ENCODE measurements at regions not wholly inside any gene's neighbourhood (a gene's known extent, or its start where the extent isn't known, plus 50 kb on each side); places are given as distances from the start of the nearest gene placed in this dataset.

DNA sequence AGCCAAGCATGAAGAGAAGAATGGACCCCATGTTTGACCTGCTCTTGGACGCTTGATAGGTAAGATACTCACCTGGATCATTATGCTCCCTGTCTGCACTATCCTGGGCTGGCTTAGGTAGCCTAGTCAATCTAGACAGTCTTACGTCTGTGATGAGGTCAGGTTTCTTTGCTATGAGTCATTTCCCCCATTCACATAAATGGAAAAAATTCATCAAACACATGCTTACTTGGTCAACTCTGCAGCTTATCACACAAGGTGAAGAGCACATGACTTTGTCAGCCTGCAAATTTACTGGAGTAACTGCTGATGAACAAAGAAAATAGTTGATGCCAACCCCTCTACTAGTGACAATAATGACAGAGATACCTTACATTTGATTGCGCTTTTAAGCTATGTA is 170.0 kb downstream of the NUFIP1 start (continued):
- TF ChIP-seq, protein P1, sequence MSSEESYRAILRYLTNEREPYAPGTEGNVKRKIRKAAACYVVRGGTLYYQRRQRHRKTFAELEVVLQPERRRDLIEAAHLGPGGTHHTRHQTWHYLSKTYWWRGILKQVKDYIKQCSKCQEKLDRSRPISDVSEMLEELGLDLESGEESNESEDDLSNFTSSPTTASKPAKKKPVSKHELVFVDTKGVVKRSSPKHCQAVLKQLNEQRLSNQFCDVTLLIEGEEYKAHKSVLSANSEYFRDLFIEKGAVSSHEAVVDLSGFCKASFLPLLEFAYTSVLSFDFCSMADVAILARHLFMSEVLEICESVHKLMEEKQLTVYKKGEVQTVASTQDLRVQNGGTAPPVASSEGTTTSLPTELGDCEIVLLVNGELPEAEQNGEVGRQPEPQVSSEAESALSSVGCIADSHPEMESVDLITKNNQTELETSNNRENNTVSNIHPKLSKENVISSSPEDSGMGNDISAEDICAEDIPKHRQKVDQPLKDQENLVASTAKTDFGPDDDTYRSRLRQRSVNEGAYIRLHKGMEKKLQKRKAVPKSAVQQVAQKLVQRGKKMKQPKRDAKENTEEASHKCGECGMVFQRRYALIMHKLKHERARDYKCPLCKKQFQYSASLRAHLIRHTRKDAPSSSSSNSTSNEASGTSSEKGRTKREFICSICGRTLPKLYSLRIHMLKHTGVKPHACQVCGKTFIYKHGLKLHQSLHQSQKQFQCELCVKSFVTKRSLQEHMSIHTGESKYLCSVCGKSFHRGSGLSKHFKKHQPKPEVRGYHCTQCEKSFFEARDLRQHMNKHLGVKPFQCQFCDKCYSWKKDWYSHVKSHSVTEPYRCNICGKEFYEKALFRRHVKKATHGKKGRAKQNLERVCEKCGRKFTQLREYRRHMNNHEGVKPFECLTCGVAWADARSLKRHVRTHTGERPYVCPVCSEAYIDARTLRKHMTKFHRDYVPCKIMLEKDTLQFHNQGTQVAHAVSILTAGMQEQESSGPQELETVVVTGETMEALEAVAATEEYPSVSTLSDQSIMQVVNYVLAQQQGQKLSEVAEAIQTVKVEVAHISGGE (tag by site-specific recombination; conservative IDR thresholded peaks at IDR 0.05; ENCODE audit: low read depth), result no peak
- TF ChIP-seq ZNF10 (tag by site-specific recombination; IDR thresholded peaks at IDR 0.05) (0 out of 2 replicates have a peak, but pooled peaks have one; percentile 16), ZNF391 (tag by site-specific recombination; IDR thresholded peaks at IDR 0.05; ENCODE audit: borderline replicate concordance, low read depth) (0 out of 2 replicates have a peak, but pooled peaks have one; percentile 26), ZFP41 (tag by site-specific recombination; IDR thresholded peaks at IDR 0.05; ENCODE audit: borderline replicate concordance) (no peak), ZNF292 (tag by site-specific recombination; IDR thresholded peaks at IDR 0.05; ENCODE audit: borderline replicate concordance, low read depth) (no peak), GLIS1 (tag by site-specific recombination; IDR thresholded peaks at IDR 0.05) (no peak), ZNF146 (tag by site-specific recombination; IDR thresholded peaks at IDR 0.05) (no peak), ZBTB21 (tag by site-specific recombination; IDR thresholded peaks at IDR 0.05) (peak; percentile 54; the same call in 1 of the 2 replicates), ZNF677 (tag by site-specific recombination; IDR thresholded peaks at IDR 0.05) (no peak), MZF1 (tag by site-specific recombination; IDR thresholded peaks at IDR 0.05; ENCODE audit: borderline replicate concordance) (no peak), ZNF184 (tag by site-specific recombination; IDR thresholded peaks at IDR 0.05) (0 out of 2 replicates have a peak, but pooled peaks have one; percentile 41), ZNF600 (tag by site-specific recombination; IDR thresholded peaks at IDR 0.05) (peak; percentile 29; the same call in 1 of the 2 replicates), ZNF174 (tag by site-specific recombination; IDR thresholded peaks at IDR 0.05) (no peak)
- TF ChIP-seq, protein P2, sequence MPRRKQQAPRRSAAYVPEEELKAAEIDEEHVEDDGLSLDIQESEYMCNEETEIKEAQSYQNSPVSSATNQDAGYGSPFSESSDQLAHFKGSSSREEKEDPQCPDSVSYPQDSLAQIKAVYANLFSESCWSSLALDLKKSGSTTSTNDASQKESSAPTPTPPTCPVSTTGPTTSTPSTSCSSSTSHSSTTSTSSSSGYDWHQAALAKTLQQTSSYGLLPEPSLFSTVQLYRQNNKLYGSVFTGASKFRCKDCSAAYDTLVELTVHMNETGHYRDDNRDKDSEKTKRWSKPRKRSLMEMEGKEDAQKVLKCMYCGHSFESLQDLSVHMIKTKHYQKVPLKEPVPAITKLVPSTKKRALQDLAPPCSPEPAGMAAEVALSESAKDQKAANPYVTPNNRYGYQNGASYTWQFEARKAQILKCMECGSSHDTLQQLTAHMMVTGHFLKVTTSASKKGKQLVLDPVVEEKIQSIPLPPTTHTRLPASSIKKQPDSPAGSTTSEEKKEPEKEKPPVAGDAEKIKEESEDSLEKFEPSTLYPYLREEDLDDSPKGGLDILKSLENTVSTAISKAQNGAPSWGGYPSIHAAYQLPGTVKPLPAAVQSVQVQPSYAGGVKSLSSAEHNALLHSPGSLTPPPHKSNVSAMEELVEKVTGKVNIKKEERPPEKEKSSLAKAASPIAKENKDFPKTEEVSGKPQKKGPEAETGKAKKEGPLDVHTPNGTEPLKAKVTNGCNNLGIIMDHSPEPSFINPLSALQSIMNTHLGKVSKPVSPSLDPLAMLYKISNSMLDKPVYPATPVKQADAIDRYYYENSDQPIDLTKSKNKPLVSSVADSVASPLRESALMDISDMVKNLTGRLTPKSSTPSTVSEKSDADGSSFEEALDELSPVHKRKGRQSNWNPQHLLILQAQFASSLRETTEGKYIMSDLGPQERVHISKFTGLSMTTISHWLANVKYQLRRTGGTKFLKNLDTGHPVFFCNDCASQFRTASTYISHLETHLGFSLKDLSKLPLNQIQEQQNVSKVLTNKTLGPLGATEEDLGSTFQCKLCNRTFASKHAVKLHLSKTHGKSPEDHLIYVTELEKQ (tag by site-specific recombination; IDR thresholded peaks at IDR 0.05; ENCODE audit: borderline replicate concordance), result no peak
- TF ChIP-seq, protein P3, sequence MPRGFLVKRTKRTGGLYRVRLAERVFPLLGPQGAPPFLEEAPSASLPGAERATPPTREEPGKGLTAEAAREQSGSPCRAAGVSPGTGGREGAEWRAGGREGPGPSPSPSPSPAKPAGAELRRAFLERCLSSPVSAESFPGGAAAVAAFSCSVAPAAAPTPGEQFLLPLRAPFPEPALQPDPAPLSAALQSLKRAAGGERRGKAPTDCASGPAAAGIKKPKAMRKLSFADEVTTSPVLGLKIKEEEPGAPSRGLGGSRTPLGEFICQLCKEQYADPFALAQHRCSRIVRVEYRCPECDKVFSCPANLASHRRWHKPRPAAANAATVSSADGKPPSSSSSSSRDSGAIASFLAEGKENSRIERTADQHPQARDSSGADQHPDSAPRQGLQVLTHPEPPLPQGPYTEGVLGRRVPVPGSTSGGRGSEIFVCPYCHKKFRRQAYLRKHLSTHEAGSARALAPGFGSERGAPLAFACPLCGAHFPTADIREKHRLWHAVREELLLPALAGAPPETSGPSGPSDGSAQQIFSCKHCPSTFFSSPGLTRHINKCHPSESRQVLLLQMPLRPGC (tag by site-specific recombination; IDR thresholded peaks at IDR 0.05), result 0 out of 2 replicates have a peak, but pooled peaks have one; percentile 9
- TF ChIP-seq, protein P4, sequence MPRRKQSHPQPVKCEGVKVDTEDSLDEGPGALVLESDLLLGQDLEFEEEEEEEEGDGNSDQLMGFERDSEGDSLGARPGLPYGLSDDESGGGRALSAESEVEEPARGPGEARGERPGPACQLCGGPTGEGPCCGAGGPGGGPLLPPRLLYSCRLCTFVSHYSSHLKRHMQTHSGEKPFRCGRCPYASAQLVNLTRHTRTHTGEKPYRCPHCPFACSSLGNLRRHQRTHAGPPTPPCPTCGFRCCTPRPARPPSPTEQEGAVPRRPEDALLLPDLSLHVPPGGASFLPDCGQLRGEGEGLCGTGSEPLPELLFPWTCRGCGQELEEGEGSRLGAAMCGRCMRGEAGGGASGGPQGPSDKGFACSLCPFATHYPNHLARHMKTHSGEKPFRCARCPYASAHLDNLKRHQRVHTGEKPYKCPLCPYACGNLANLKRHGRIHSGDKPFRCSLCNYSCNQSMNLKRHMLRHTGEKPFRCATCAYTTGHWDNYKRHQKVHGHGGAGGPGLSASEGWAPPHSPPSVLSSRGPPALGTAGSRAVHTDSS (tag by site-specific recombination; IDR thresholded peaks at IDR 0.05), result no peak

DNA sequence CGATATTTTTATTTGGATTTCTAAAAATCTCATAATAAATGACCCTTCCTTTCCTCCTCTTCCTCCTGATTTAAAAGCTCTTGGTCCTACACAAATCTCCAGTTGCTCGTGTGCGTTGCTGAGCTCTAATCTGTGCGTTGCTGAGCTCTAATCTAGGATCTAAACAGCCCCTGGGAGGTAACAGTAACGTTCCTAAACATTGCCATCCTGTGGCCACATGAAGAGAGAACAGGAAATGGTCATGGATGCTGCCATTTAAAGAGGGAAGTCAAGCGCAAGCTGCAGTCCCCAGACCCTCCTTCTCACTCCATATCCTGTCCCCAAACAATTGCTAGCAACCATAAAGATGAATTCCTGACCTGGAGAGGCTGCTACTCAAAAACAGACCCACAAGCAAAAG is 170.8 kb downstream of the NUFIP1 start:
- ChIA-PET CTCF (interaction anchor here (0.5 to 1.9 kb wide), 11 partner anchors 12 to 860 kb away, joined by 3 to 8 read pairs (median 3); no protein-coding TSS in a partner anchor), POLR2A (no interaction called here)
- no peak overlapping the region for H3K4me3 ChIP-seq (ENCODE audit: low read depth, low read length)

More for the DNA sequence above, 170.8 kb downstream of the NUFIP1 start:
- Histone ChIP-seq H3K9me3 (ENCODE audit: control insufficient read depth, insufficient read depth, low read depth, low read length) (no peaks in the 10 kb centered on the region), H3K4me1 (ENCODE audit: control insufficient read depth, insufficient read depth, low read length) (peaks cover 3% of the 10 kb centered on the region; the same call in 1 of the 2 replicates), H3K27ac (ENCODE audit: extremely low read depth, low read depth, low read length) (no peak overlapping the region), H3K36me3 (ENCODE audit: control insufficient read depth in 2 of 2, insufficient read depth in 1 of 2, low read length in 2 of 2) (no peaks in the 10 kb centered on the region)
- TF ChIP-seq, protein P5, sequence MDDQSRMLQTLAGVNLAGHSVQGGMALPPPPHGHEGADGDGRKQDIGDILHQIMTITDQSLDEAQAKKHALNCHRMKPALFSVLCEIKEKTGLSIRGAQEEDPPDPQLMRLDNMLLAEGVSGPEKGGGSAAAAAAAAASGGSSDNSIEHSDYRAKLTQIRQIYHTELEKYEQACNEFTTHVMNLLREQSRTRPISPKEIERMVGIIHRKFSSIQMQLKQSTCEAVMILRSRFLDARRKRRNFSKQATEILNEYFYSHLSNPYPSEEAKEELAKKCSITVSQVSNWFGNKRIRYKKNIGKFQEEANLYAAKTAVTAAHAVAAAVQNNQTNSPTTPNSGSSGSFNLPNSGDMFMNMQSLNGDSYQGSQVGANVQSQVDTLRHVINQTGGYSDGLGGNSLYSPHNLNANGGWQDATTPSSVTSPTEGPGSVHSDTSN (CRISPR knock-in tag; IDR thresholded peaks at IDR 0.05), result no peak
- TF ChIP-seq ZNF433 (tag by site-specific recombination; IDR thresholded peaks at IDR 0.05; ENCODE audit: low read depth), result no peak
- no peak for TF ChIP-seq ZBTB48 (tag by site-specific recombination; IDR thresholded peaks at IDR 0.05)
- TF ChIP-seq ZNF239 (tag by site-specific recombination; IDR thresholded peaks at IDR 0.05), result no peak
- TF ChIP-seq ZNF768 (tag by site-specific recombination; IDR thresholded peaks at IDR 0.05), result no peak
- TF ChIP-seq ZBTB20 (tag by site-specific recombination; IDR thresholded peaks at IDR 0.05), result no peak
- TF ChIP-seq ZBTB1 (tag by site-specific recombination; IDR thresholded peaks at IDR 0.05), result no peak
- no peak for TF ChIP-seq SP7 (tag by site-specific recombination; IDR thresholded peaks at IDR 0.05)
- TF ChIP-seq ZNF133 (tag by site-specific recombination; IDR thresholded peaks at IDR 0.05), result no peak
- no peak for TF ChIP-seq ZNF157 (tag by site-specific recombination; IDR thresholded peaks at IDR 0.05)
- TF ChIP-seq ZNF426 (tag by site-specific recombination; IDR thresholded peaks at IDR 0.05), result no peak
